ENCODE measurements at regions not wholly inside any gene's neighbourhood (a gene's known extent, or its start where the extent isn't known, plus 50 kb on each side); places are given as distances from the start of the nearest gene placed in this dataset.

DNA sequence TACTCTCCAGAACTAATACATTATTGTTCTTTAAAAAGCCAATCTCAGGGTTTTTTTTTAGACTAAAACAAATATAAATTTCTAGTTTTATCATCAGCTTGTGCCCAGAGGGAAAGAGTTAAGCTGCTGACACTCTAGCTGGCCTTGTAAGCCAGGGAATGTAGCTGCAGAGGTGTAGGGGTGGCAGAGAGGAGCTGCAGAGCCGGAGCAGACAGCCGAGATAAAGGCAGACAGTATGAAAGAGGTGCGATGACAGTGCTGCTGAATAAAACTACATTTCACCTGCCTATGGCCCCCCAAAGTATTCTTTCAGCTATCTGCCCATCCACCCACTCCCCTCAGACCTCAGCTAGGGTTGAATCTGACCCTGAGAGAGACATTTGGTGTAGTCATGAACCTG lies 653.7 kb upstream of the ZWINT start:
- no peak for FAIRE-seq
- in situ Hi-C loops (cut with MboI), result no loop called here

GRCh38 chr10:57008189-57008588 lies 647.1 kb upstream of the ZWINT start:
- no peak overlapping the region for H2AFZ ChIP-seq (ENCODE audit: control insufficient read depth, low read depth, low read length)
- H3K4me3 ChIP-seq, result no peak overlapping the region
- no peaks in the 10 kb centered on the region for H3K27me3 ChIP-seq (replicated peaks in 1 of 2; ENCODE audit: control insufficient read depth in 2 of 2, insufficient read depth in 2 of 2, low read length in 1 of 2)
- H3K4me1 ChIP-seq (ENCODE audit: control insufficient read depth, insufficient read depth, low read length), result no peaks in the 10 kb centered on the region
- in situ Hi-C loops (cut with MboI) (no loop called here), intact Hi-C loops (cut with micrococcal nuclease; ENCODE audit: unreplicated experiment) (no loop called here)
- H3K4me2 ChIP-seq (ENCODE audit: control insufficient read depth, insufficient read depth), result no peak overlapping the region
- H3K36me3 ChIP-seq (ENCODE audit: control insufficient read depth in 2 of 2, insufficient read depth in 2 of 2, low read length in 1 of 2), result no peaks in the 10 kb centered on the region
- RAD21 ChIA-PET (ENCODE audit: unreplicated experiment), result no interaction called here
- no TSS peak for BruUV-seq (replicated peaks)
- no peak overlapping the region for H3K27ac ChIP-seq (ENCODE audit: control insufficient read depth, insufficient read depth)
- 50% methylated on average over 2 of the region's 2 CpGs for WGBS (ENCODE audit: insufficient coverage, insufficient replicate concordance, low lambda C conversion rate, missing lambda C conversion rate)
- no peak overlapping the region for H3K9ac ChIP-seq (ENCODE audit: control insufficient read depth, insufficient read depth, low read length)
- SMC1A ChIA-PET (ENCODE audit: uncharacterized antibody, unreplicated experiment), result no interaction called here
- H3K79me2 ChIP-seq (ENCODE audit: control insufficient read depth, insufficient read depth, low read length), result no peaks in the 10 kb centered on the region
- DNase-seq (ENCODE audit: low read depth, low spot score) (no peak), FAIRE-seq (no peak), ATAC-seq (no peak)
- TF ChIP-seq ZNF217 (IDR thresholded peaks at IDR 0.05) (no peak), ZSCAN29 (IDR thresholded peaks at IDR 0.05) (no peak), SP1 (IDR thresholded peaks at IDR 0.05; ENCODE audit: low read depth, low read length) (no peak), RBBP5 (conservative IDR thresholded peaks at IDR 0.05) (no peak)
- CTCF ChIA-PET, result interaction anchor here (0.7 kb wide), 1 partner anchor 54 kb away, joined by 3 read pairs; no protein-coding TSS in a partner anchor
- no peaks in the 10 kb centered on the region for H4K20me1 ChIP-seq (ENCODE audit: control insufficient read depth, insufficient read depth)
- no peaks in the 10 kb centered on the region for H3K9me3 ChIP-seq (replicated peaks; ENCODE audit: control insufficient read depth, insufficient read depth, low read length)
- POLR2A ChIA-PET, result no interaction called here

More for the DNA sequence above, 653.7 kb upstream of the ZWINT start:
- H3K9ac ChIP-seq (ENCODE audit: control insufficient read depth, insufficient read depth, low read length), result no peak overlapping the region
- H2AFZ ChIP-seq (ENCODE audit: control insufficient read depth, low read depth, low read length), result no peak overlapping the region
- POLR2A ChIA-PET, result no interaction called here
- intact Hi-C loops (cut with micrococcal nuclease; ENCODE audit: unreplicated experiment), result no loop called here
- TF ChIP-seq SREBF1 (IDR thresholded peaks at IDR 0.05; ENCODE audit: low read length) (no peak), RFX5 (IDR thresholded peaks at IDR 0.05; ENCODE audit: low read depth, low read length) (no peak), CREB1 (IDR thresholded peaks at IDR 0.05; ENCODE audit: low read depth) (no peak)
- BruUV-seq (replicated peaks), result no TSS peak
- no peak overlapping the region for H3K4me3 ChIP-seq
- H3K4me2 ChIP-seq (ENCODE audit: control insufficient read depth, insufficient read depth), result no peak overlapping the region
- SMC1A ChIA-PET (ENCODE audit: uncharacterized antibody, unreplicated experiment), result no interaction called here
- no peak for DNase-seq (ENCODE audit: low read depth, low spot score)
- WGBS (ENCODE audit: insufficient coverage, insufficient replicate concordance, low lambda C conversion rate, missing lambda C conversion rate), result 33% methylated on average over 3 of the region's 3 CpGs
- no peak overlapping the region for H3K27ac ChIP-seq (ENCODE audit: control insufficient read depth, insufficient read depth)
- H3K36me3 ChIP-seq (ENCODE audit: control insufficient read depth in 2 of 2, insufficient read depth in 2 of 2, low read length in 1 of 2), result no peaks in the 10 kb centered on the region
- H4K20me1 ChIP-seq (ENCODE audit: control insufficient read depth, insufficient read depth), result no peaks in the 10 kb centered on the region
- no peak for ATAC-seq
- H3K4me1 ChIP-seq (ENCODE audit: control insufficient read depth, insufficient read depth, low read length), result no peaks in the 10 kb centered on the region
- no peaks in the 10 kb centered on the region for H3K79me2 ChIP-seq (ENCODE audit: control insufficient read depth, insufficient read depth, low read length)
- CTCF ChIA-PET, result no interaction called here
- RAD21 ChIA-PET (ENCODE audit: unreplicated experiment), result no interaction called here
- H3K27me3 ChIP-seq (replicated peaks in 1 of 2; ENCODE audit: control insufficient read depth in 2 of 2, insufficient read depth in 2 of 2, low read length in 1 of 2), result no peaks in the 10 kb centered on the region
- H3K9me3 ChIP-seq (replicated peaks; ENCODE audit: control insufficient read depth, insufficient read depth, low read length), result no peaks in the 10 kb centered on the region

Data from GM12878 (cell line).